M059J (cell line): ENCODE measurements at regions not wholly inside any gene's neighbourhood (a gene's known extent, or its start where the extent isn't known, plus 50 kb on each side); places are given as distances from the start of the nearest gene placed in this dataset.
"Not testable (repeated sequence)": the region's sequence is repeated elsewhere in the genome, so short reads cannot be mapped to it uniquely, and the experiment has no call there.

Experiments used
- DNase-seq: peaks from one replicate; pipeline ENCODE4 v3.0.0-alpha.2; 2012; ENCODE audit warnings: low read depth

DNA sequence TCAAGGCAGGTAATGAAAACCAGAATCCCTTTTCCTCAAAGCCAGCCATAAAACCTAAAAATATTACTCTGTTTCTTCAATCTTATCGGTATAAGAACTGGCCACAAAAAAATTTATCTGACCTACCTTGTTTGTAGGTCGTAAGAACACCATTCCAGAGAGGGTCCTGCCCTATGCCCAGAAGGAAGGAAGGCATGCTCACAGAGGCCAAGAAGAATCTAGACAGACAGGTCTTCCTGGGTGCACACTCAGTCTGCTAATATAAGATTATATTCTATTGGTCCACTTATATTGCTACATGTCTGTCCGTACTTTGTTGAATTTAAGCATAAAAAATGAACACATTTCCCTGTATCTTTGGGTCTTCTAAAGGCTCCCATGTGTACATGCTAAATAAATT lies 2136.1 kb upstream of the PCDH20 start:
- DNase-seq, result no peak

DNA sequence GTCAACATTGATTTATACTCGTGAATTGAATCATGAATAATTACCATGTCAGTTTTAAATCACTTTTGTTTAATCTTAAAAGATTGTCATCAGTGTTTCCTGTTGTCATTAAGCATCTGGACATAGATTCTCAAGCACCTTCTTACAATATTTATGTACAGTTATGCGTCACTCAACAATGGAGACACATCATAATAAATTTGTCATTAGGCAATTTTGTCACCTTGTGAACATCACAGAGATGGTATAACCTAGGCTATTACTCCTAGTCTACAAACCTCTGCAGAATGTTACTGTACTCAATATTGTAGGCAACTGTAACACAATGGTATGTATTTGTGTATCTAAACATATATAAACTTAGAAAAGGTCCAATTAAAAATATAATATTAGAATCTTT lies 2130.9 kb upstream of the PCDH20 start:
- no peak for DNase-seq

DNA sequence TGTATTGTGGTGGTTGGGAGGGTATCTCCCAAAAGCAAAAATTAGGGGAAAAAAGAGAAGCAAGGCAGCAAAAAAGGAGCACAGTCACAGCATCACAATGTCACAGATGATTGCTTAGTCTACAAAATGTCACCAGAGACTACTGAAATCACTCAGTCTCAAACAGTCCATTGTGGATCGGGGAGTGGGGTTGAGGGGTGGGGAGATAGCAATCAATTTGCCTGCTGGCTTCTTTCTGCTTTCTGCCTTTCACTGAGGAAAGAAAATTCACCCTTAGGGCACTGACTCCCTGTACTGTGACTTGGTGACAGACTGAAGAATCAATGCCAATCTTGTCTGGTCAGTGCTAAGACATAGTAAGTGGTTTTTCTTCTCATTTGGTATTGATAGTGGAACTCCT lies 2127.1 kb upstream of the PCDH20 start:
- no peak for DNase-seq

DNA sequence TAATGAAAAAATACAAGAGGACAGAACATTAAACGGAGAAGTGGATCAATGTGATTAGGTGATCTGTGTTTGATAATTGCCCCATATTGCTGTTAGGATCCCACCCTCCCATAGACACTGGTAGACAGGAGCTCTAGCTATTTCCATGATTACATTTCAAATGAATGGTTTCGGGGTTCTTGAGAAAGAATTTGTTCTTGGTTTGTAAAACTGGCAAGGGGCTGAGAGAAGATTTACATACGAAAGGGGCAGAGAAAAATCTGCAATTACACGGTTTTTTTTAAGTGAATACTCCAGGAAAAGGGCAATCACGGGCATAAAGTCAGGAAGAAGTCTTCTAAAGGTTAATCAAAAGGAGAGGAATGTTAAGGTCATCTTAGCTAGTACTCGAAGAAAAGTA lies 2125.7 kb upstream of the PCDH20 start:
- DNase-seq, result no peak

DNA sequence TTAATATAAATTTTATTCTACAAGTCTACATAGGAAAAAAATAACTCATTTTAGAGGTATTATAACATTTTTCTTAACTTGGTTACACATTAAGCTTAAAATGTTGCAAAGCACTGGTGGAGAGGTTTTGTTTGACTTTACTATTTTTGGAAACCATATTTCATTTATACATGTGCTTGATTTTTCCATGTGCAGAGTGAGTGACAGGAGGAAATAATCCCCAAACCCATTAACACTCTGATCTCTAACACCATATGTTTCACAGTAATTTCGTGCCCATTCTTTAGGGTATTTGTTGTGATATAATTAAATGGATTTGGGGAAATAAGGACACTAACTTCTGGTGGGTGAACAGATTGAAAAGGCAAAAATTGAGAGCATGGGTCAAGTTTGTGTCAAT lies 2124.4 kb upstream of the PCDH20 start:
- DNase-seq, result no peak

DNA sequence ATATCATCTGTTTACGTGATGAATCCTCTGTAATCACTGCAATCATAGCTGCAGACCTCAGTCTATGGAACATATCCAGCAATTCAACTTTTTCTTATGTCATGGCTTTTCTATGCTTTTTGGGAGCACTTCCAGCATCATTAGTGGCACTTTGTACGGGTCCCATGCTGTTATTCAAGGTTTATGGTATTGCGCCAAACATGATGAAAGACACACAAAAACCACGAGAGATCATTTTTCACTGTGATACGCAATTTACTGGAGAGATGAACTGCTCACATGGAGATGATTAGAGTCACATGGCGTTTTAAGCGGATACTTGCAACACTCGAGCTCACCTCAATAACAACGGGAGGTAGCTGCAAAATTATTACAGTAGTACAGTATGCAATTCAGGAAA lies 2101.7 kb upstream of the PCDH20 start:
- peak; percentile 14 for DNase-seq

DNA sequence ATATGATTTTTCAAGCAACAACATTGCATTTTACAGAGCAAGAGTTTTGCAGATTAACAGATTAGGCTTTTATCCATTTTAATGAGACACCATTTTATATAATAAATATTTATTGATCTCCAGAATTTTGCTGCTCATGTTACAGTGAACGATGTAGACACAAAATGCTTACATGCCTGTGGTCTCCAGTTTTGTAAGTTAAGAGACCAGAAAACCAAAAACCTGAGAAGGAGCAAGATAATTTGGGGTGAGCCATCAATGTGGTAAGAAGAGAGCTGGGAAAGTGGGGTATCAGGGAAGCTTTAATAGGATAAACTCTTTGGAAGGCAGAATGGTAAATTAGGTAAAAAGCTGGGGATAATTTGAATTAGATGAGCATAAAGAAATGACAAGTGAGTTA lies 2100.5 kb upstream of the PCDH20 start:
- DNase-seq, result peak; percentile 2

DNA sequence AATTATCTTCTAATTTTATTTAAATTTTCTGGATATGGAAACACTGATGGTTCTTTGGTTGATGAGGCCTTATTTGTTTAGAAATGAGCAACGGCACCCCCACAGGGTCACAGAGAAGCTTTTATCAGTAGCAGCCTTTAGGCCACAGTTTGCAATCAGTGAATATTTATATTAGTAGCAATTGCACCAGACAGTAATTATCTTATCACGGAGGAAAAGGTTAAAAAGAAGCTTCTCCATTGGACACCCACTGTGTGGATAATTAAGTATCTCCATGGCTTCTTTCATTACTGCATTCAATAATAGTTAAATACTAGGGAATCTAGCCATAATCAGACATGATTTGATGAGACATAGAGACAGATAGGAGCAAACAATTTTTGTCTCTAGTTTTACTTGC lies 2099.2 kb upstream of the PCDH20 start:
- no peak for DNase-seq

DNA sequence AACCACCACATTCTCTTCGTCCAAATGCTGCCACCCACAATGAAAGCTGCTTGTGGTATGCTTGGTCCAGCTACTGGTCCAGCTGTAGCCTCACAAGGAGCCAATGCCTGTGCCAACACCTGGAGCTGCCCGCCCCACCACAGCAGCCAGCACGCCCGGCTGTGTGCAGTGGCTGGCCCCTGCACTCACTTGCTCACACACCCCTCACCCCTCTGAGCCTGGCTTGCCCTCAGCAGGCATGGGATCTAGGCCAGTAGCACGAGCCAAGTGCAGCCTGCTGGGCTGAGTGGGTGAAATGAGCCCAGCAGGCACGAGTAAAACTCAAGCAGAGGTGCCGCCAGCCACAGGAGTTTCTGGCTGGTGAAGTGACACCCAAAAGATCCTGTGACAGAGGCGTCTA lies 2096.4 kb upstream of the PCDH20 start:
- DNase-seq, result no peak

DNA sequence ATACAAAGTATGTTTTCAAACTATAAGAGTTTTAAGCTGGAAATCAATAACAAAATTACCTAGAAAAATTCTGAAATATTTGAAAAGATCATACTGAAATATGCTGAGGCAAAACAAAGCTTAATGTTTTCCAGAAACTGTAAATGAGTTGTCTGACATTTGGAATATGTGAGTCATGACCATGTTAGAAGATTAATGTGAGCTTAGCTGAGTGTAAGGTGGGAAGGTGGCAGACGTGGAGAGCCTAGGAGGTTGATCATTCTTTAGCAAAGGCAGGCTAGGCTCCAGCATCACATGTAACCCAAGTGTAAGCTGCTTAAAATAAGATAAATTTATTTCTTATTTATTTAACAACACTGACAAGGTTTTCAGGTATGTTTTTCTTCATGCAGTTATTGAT lies 2086.1 kb upstream of the PCDH20 start:
- DNase-seq, result peak; percentile 17

DNA sequence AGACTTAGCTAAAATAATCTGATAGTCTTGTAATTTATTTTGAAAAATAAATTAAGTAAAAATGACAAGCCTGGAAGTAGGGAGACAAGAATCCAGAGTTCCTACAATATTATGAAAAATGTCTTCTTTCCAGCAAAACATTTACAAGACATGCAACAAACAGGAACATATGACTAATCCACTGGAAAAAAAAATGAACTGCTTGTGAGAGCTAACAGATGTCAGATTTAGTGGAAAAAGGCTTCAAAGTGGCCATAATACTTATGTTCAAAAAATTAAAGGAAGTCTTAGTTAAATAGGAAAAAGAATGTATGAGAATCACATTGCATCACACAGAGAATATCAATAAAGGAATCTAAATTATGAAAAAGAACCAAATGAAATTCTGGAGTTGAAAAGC lies 2082.0 kb upstream of the PCDH20 start:
- DNase-seq, result no peak

DNA sequence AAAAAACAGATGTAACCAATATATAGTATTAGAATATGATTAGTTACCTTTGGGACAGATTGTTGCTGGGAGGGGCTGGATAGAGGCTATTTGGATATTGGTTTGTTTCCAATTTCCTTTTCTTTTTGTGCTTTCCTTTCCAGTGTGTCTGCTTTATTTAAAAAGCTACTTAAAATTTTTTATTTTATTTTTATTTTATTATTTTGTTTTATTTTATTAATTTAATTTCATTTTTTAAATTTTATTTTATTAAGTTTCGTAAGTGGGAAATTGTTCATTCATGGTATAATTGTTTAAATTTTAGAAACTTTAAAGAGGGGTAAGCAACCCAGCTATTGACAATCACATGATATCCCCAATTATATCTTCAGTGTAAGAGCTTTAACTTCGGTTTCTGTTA lies 2077.0 kb upstream of the PCDH20 start:
- no peak for DNase-seq

DNA sequence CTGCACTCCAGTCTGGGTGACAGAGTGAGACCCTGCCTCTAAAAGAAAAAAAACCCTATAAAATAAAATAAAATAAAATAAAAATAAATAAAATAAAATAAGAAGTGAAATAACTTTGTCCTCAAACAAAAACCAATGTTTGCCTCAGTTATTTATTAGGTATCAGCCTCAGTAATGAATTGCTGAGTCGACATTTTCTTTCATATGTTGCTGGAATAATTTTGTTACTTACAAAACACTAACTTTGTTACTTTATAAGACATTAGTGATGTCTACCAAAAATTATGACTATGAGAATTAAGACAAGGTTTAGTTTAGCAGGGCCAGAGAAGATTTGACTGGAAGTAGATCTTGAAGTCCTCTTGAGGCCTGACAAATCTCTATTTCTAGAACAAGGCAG lies 2074.5 kb upstream of the PCDH20 start:
- no peak for DNase-seq

DNA sequence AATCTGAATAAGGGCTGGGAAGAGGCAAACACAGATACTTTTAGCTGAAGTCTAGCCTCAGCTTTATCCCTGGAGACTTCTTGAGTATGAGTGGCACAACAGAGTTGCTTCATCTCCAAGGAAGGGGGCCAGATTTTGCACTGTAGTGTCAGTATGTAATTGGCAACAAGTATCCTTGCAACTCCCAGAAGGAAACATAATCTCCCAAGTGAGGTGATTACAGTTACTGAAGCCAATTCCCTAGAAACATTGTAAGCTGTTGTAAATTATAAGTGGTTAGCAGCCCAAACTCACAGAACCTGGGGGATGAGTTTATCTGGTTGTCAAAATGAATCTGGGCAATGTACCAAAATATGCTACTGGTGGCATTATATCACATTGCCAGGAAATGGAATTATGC lies 2065.7 kb upstream of the PCDH20 start:
- peak; percentile 13 for DNase-seq

DNA sequence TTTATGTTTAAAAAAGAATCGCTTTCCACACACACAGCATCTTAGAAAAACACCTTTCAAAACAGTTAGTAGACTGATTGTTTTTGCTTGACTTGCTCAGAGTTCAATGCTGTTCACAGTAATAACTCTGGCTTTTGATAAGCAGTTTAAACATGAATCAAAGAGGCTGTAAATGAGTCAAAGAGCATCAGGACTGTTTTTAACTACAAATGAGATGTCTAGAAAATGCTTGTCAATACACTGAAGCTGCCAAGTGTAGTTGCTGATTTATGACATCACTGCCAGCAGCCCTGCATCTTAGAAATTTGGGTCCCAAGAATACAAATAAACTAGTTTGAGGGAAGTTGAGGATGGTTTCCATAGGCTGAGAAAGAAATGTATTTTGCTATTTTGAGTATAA lies 2057.1 kb upstream of the PCDH20 start:
- no peak for DNase-seq

DNA sequence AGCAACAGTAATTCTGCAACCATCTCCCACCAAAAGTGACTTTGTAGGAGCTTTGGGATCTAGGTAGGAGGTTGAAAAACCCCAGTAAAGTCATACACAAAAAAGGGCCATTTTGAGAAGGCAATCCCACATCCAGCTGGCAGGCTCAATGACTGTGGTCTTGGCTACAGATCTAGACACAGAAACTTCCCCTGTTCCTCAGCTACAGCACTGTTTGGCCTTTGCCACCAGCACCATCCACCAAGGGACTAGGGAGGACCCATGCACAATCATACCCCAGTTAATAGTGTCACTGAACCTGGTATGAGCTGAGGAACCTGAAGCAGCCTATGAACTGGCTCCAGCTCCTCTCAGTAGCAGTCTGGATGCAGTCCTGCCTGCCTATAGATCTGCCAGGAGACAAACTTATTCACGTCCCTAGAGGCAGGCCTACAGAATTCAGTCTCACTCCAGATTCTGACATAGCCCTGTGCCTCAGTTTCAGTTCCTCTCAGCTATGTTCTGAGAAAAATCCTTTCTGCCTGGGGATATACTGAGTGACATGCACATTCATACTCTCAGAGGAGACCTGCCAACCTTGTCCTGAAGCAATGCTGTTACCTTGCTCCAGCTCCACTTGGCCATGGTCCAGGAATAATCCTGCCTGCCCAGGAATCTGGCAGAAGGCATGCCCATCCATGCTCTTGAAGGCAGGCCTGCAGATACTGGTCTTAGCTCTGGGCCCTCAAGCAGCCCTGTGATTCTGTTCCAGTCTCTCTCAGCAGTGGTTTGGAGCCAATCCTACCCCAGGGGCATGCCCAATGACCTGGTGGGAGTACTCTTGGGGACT lies 2048.3 kb upstream of the PCDH20 start:
- no peak for DNase-seq

DNA sequence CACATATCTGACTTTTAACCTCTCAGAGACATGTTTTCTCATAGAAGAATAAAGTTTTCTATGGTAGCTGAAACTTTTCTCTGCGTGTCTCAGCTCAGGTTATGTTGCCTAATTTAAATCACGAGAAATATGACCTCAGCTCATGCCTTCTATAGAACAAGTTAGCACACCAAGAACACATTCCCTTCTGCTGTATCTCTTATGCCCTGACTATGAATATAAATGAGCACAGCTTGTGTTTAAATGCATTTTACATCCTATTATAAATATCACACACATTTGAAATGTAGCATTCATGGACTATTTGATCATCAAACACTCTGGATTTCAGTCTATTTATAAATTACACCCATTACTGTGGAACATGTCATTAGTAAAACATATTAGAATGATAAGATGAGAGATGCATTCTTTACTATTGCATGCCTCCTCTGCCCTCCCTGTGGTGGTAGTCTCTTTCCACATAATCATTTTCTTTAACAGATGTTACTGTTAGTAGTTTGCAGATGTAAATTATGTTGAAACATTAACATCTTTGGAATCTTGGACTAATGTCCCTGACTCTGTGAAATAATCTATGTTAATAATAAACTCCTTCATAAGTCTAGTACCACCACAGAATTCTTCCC lies 2044.9 kb upstream of the PCDH20 start:
- no peak for DNase-seq

DNA sequence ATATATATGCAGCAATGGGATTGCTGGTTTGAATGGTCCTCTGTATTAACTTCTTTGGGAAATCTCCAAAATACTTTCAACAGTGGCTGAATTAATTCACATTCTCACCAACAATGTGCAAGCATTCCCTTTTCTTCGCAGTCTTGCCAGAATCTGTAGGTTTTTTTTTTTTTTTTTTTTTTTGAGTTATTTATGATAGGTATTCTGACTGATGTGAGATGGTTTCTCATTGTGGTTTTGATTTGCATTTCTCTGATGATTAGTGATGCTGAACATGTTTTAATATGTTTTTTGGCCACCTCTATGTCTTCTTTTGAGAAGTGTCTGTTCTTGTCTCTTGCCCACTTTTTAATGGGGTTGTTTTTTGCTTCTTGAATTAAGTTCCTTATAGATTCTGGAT lies 2041.5 kb upstream of the PCDH20 start:
- DNase-seq, result no peak

DNA sequence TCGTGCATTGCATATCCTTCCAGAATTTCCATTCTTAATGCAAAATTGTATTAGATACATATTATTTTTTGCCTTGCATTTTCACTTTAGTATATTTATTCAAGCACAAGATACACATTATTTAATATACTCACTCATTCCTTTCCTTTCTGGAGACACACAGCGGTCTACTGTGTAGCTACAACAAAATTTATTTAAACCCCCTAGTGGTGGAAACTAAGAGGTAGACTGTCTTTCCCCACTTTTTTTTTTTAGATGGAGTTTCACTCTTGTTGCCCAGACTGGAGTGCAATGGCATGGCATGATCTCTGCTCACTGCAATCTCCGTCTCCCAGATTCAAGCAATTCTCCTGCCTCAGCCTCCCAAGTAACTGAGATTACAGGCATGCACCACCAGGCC lies 2040.3 kb upstream of the PCDH20 start:
- peak; percentile 2 for DNase-seq

DNA sequence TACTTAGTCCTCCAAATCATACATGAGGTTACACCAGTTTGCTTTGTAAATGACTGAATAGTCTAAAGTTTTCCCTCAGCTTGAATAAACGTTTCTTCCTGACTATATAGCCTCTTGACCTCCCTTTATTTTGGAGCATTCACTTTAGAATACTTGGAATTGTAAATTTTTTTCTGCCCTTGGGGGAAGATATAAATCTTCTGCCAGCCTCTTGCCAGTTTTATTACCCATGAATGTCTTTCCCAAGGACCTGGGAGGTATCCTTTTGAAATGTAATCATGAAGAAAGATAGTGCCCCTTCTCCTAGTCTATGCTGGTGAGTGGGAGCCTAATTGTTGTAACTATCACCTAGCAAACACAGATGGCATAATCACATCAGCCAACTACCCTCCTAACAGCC lies 2033.9 kb upstream of the PCDH20 start:
- DNase-seq, result peak; percentile 50

DNA sequence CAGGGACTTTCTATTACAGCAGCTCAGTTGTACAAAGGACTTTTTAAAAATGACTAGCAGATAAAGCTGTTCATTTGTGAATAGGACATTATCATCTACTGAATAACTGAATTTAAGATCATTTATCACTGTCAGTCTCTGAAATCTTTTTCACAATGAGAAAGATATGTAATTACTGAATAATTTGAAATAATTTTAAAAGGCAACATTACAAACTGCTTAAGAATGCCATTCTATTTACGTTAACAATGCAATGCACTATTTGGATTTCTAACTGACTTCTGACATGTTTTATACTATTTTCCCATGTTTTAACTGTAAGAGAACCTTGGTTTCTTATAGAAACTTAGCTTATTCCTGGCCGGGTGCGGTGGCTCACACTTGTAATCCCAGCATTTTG lies 2033.0 kb upstream of the PCDH20 start:
- DNase-seq, result no peak

DNA sequence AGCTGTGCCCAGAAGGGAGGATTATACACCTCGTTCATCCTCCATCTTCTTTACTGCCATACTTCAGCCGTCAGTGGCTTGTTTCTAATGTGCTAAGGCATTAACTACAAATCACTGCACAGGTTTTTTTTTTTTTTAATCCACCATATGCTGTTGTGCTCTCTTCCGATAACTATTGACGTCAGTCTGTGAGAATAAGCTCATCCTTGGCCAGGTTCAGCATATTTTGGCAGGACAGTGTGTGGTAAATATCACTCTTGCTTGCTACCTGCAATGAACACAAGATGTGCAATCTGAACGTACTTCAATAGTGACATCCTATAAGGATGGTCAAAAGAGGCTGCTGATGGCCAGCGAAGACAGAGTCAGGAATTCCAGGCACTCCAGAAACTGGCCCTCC lies 2030.7 kb upstream of the PCDH20 start:
- no peak for DNase-seq

DNA sequence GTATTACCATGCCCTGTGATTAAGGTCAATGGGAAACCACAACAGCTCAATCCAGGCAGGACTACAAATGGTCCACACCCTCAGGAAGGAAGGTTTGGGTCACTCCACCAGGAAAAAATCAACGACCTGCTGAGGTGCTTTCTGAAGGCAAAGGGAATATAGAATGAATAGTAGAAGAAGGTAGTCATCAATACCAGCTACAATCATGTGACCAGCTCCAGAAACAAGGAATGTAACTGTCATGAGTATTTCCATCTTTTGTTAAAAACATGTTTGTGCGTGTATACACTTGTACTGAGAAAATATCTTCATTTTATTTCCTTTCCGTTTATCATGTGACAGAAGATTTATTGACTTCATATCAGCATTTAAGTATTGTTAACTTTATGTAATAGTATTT lies 2028.6 kb upstream of the PCDH20 start:
- not testable (repeated sequence) for DNase-seq

DNA sequence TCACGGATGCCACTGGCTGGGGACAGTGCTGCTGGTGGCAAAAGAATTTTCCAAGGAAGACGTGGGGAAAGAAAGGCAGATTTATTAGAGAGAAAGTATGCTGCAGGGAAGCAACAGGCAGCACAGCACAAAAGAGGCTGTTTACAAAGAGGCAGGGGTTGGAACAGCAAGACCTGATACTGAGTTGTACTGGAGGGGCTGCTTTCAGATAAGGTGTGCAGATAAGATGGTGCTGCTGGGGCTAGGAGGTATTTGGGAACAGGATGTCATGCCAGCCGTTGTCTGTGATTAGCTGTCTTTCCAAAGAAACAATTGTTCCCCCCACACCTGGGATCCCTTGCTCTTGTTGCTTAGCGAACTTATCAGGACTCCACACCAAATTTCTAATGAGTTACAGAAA lies 2023.3 kb upstream of the PCDH20 start:
- no peak for DNase-seq
